GM12878 (cell line): ENCODE measurements at regions not wholly inside any gene's neighbourhood (a gene's known extent, or its start where the extent isn't known, plus 50 kb on each side); places are given as distances from the start of the nearest gene placed in this dataset.

Experiments used
- ATAC-seq: fragments of 200-7000 bp; cut with Tn5 transposase; 3 replicates; pipeline ENCODE4 v1.9.1; 2020; ENCODE audit warnings: mild to moderate bottlenecking, moderate library complexity
- BruUV-seq: library from RNA; stranded (reverse); fragments of 400-500 nt; replicated peaks from 2 replicates; lab custom pipeline; 2021; lab: Mats Ljungman, UMichigan
- CTCF ChIA-PET: fragments of 300-600 bp; sonication (Branson Sonifier 250); formaldehyde crosslinking; extraction: SDS; loops from one replicate; lab custom pipeline; 2021; ENCODE audit warnings: inconsistent platforms; lab: Yijun Ruan, JAX
- POLR2A ChIA-PET: fragments of 350-600 bp; formaldehyde crosslinking; extraction: SDS; loops from one replicate; lab custom pipeline; 2021; ENCODE audit warnings: inconsistent platforms; lab: Charles Lee
- RAD21 ChIA-PET: fragments of 300-600 bp; sonication (Branson Sonifier 250); formaldehyde crosslinking; loops from one replicate; lab custom pipeline; 2023; ENCODE audit warnings: antibody characterized with exemption; ENCODE audit not compliant: unreplicated experiment; lab: Charles Lee
- SMC1A ChIA-PET: fragments of 300-600 bp; sonication (Branson Sonifier 250); formaldehyde crosslinking; loops from one replicate; lab custom pipeline; 2023; ENCODE audit not compliant: unreplicated experiment, uncharacterized antibody; lab: Charles Lee
- DNase-seq: peaks from one replicate; pipeline ENCODE4 v3.0.0-alpha.2; 2011; ENCODE audit warnings: low read depth, low spot score
- FAIRE-seq: peaks from 3 replicates; lab custom pipeline; 2011; peaks lifted over from hg19 to GRCh38; lab: Jason Lieb, UNC
- H2AFZ ChIP-seq: 2 replicates; pipeline ENCODE4 v1.6.0; 2011; ENCODE audit warnings: low read depth, low read length, control low read depth; ENCODE audit not compliant: control insufficient read depth
- H3K27ac ChIP-seq: 2 replicates; pipeline ENCODE4 v1.5.1; 2011; ENCODE audit warnings: control low read depth; ENCODE audit not compliant: control insufficient read depth, insufficient read depth
- H3K27me3 ChIP-seq, 2 experiments: replicated peaks in 1 of 2; 2 replicates each; pipeline versions ENCODE4 v1.6.0 to v1.6.1; 2011; ENCODE audit warnings: low read length in 1 of 2; ENCODE audit not compliant: control insufficient read depth in 2 of 2, insufficient read depth in 2 of 2
- H3K36me3 ChIP-seq, 2 experiments: 2 replicates each; pipeline ENCODE4 v1.5.1; 2011; ENCODE audit warnings: low read length in 1 of 2; ENCODE audit not compliant: control insufficient read depth in 2 of 2, insufficient read depth in 2 of 2
- H3K4me1 ChIP-seq: 2 replicates; pipeline ENCODE4 v1.6.1; 2011; ENCODE audit warnings: mild to moderate bottlenecking, low read length, moderate library complexity, mixed read lengths; ENCODE audit not compliant: control insufficient read depth, insufficient read depth
- H3K4me2 ChIP-seq: 2 replicates; pipeline ENCODE4 v1.6.0; 2011; ENCODE audit warnings: control low read depth; ENCODE audit not compliant: control insufficient read depth, insufficient read depth
- H3K4me3 ChIP-seq: fragments of 200-600 bp; sonication (generic); 2 replicates; pipeline ENCODE4 v1.5.1; 2016
- H3K79me2 ChIP-seq: 2 replicates; pipeline ENCODE4 v1.6.0; 2011; ENCODE audit warnings: low read length; ENCODE audit not compliant: control insufficient read depth, insufficient read depth
- H3K9ac ChIP-seq: 2 replicates; pipeline ENCODE4 v1.8.0; 2011; ENCODE audit warnings: low read length, control low read depth, mixed read lengths; ENCODE audit not compliant: control insufficient read depth, insufficient read depth
- H3K9me3 ChIP-seq: replicated peaks from 3 replicates; pipeline ENCODE4 v1.5.1; 2011; ENCODE audit warnings: mild to moderate bottlenecking, low read length; ENCODE audit not compliant: control insufficient read depth, insufficient read depth
- H4K20me1 ChIP-seq: 2 replicates; pipeline ENCODE4 v1.6.0; 2011; ENCODE audit not compliant: control insufficient read depth, insufficient read depth
- MTA3 ChIP-seq: IDR thresholded peaks from 2 replicates; pipeline ENCODE4 v1.6.1; 2012; ENCODE audit warnings: low read length, inconsistent platforms, borderline replicate concordance
- MXI1 ChIP-seq: fragments of 150-350 bp; IDR thresholded peaks from 2 replicates; pipeline ENCODE4 v1.6.1; 2011; ENCODE audit warnings: low read depth, mild to moderate bottlenecking, inconsistent platforms, low read length, improper control_type of control experiment
- REST ChIP-seq: IDR thresholded peaks from 2 replicates; pipeline ENCODE4 v1.6.1; 2012; ENCODE audit warnings: mild to moderate bottlenecking, low read depth, low read length
- SKIL ChIP-seq: fragments of 450-650 bp; IDR thresholded peaks from 2 replicates; pipeline ENCODE4 v1.6.1; 2017; ENCODE audit warnings: mild to moderate bottlenecking, low read depth, inconsistent platforms; ENCODE audit not compliant: poor library complexity, severe bottlenecking
- SUPT20H ChIP-seq: IDR thresholded peaks from 2 replicates; pipeline ENCODE4 v1.6.1; 2011; ENCODE audit warnings: low read depth, mild to moderate bottlenecking, low read length, moderate library complexity, borderline replicate concordance; ENCODE audit not compliant: control insufficient read depth
- ZNF274 ChIP-seq: IDR thresholded peaks from one replicate; pipeline ENCODE4 v1.8.0; 2011; ENCODE audit not compliant: insufficient read length, insufficient read depth
- ZNF622 ChIP-seq: fragments of 450-650 bp; IDR thresholded peaks from 2 replicates; pipeline ENCODE4 v1.6.1; 2017; ENCODE audit warnings: mild to moderate bottlenecking, inconsistent platforms
- ZSCAN29 ChIP-seq: fragments of 450-650 bp; IDR thresholded peaks from 2 replicates; pipeline ENCODE4 v1.6.1; 2017; ENCODE audit warnings: mild to moderate bottlenecking, moderate library complexity
- WGBS: methylation state at CpG from one replicate; pipeline ENCODE4 v1.1.6; 2016; ENCODE audit warnings: low lambda C conversion rate; ENCODE audit not compliant: insufficient replicate concordance, insufficient coverage; ENCODE audit errors: missing lambda C conversion rate; 5-methylcytosine and 5-hydroxymethylcytosine counted together
- in situ Hi-C: fragments of 300-500 bp; cut with MboI; formaldehyde crosslinking; loops from 9 replicates; pipeline ENCODE4 v1.14.3; 2018; ENCODE audit warnings: mixed read lengths
- intact Hi-C: fragments of 100-400 bp; cut with micrococcal nuclease; formaldehyde crosslinking; loops from one replicate; pipeline ENCODE4 v1.14.2; 2022; ENCODE audit not compliant: unreplicated experiment

GRCh38 chr9:25755951-25756350 is 77.7 kb upstream of the TUSC1 start:
- no peak for ATAC-seq
- ChIA-PET POLR2A (no interaction called here), SMC1A (interaction anchor here (0.6 kb wide), 1 partner anchor 33 kb away, joined by 3 read pairs; no protein-coding TSS in a partner anchor), CTCF (no interaction called here), RAD21 (no interaction called here)
- TF ChIP-seq SKIL = no peak
- no peak for TF ChIP-seq MTA3
- no peak for TF ChIP-seq SUPT20H
- no peak for TF ChIP-seq REST
- TF ChIP-seq ZSCAN29 = no peak
- no peak for TF ChIP-seq ZNF274
- TF ChIP-seq MXI1 = no peak
- no peak for TF ChIP-seq ZNF622
- Histone ChIP-seq H3K27ac (no peak overlapping the region), H3K4me2 (no peak overlapping the region), H2AFZ (no peak overlapping the region), H3K4me3 (no peak overlapping the region), H3K9me3 (no peaks in the 10 kb centered on the region), H3K9ac (no peak overlapping the region), H3K36me3 (no peaks in the 10 kb centered on the region), H3K79me2 (no peaks in the 10 kb centered on the region), H4K20me1 (no peaks in the 10 kb centered on the region), H3K4me1 (no peaks in the 10 kb centered on the region), H3K27me3 (no peaks in the 10 kb centered on the region)
- intact Hi-C loops (no loop called here), in situ Hi-C loops (no loop called here)
- BruUV-seq = no TSS peak
- 14% methylated on average over 1 of the region's 1 CpG for WGBS
- DNase-seq = no peak
- FAIRE-seq = no peak
